GM19238 (cell line): ENCODE measurements at regions not wholly inside any gene's neighbourhood (a gene's known extent, or its start where the extent isn't known, plus 50 kb on each side); places are given as distances from the start of the nearest gene placed in this dataset.
"Not testable (repeated sequence)": the region's sequence is repeated elsewhere in the genome, so short reads cannot be mapped to it uniquely, and the experiment has no call there.

Experiments
- DNase-seq: peaks from one replicate; pipeline ENCODE4 v3.0.0; 2011; ENCODE audit warnings: low spot score; ENCODE audit not compliant: insufficient read length

GRCh38 chr17:33936764-33937163 lies 318.3 kb upstream of the CCL2 start:
- no peak for DNase-seq

GRCh38 chr17:33939959-33940358 lies 315.1 kb upstream of the CCL2 start:
- DNase-seq, result no peak

GRCh38 chr17:33940769-33941370 lies 314.2 kb upstream of the CCL2 start:
- DNase-seq, result no peak

- DNase-seq, result no peak
Measured at GRCh38 chr17:33941744-33942143, 313.3 kb upstream of the CCL2 start.

DNA sequence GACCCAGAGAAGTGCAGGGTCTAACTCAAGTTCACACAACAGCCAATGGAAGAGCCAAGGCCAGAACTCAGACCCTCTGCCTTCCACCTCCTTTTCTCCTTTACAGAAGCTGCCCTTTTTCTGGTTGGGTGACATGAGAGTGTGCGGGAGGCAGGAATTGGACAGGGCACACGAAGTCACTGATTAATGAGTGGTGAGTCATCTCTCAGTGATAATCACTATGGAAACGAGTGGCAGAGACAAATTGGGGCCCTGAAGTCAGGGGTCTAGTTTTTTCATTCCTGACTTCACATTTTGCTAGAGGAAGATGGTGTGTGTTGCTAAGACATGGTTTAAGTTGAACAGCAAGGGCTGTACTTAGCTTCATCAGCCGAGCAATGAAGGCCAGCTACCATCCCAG lies 312.7 kb upstream of the CCL2 start:
- DNase-seq, result no peak

GRCh38 chr17:33944412-33944811 lies 310.7 kb upstream of the CCL2 start:
- DNase-seq, result no peak

DNA sequence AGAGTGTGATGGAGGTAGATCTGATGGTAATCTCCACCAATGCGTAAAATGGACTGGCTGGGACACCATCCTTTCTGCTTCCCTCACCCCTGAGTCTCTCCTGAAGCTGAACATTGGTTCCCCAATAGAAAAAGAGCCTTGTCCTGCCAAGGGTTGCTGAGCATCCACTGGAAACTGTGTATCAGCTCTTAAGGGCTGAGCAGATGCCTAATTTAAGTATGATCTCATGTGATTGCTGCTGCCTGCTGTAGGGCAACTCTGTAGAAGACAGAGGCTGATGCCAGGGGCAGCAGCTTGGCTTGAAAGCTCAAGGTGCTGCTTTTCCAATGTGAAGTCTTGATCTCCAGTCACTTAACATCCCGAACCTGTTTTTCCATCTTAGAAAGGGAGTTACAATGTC lies 310.3 kb upstream of the CCL2 start:
- DNase-seq, result no peak

DNA sequence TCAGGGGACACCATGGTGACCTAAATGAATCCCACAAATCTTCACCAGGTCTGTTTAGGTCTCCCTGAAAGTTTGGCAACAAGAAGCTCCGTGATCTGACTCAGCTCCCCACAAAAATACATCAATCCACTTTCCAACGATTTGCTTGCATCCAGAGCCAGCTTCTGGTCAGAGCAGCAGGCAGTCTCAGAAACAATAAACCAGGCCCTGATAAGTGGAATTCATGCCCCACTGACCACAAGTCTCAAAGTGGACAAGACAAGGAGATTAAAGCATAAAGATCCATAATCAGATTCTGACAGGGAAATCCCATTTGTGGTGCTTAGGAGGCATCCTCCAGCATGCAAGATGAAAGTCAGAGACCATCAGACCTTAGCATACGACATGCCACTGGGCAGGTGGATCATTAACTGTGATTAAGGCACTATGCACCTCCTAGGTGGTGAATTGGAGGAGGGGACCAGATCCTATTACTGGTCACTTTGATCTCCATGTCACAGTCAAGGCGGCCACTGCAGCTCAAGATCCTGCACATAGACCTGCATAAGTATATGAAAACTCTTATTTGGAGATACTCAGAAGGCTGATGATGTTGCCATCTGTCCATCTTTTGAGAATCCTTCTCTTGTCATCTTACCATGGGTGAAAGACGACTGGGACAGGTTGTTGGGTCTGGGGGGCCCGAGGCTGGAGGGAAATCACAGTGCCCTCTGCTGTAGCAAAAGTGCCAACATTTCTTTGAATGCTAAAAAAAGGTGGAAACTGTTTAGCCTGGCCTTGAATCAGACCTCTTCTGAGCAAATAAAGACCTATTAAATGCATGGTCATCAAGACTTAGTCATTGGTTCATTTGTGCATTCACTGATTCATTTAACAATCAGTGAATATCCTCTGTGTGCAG lies 309.2 kb upstream of the CCL2 start:
- DNase-seq, result no peak

DNA sequence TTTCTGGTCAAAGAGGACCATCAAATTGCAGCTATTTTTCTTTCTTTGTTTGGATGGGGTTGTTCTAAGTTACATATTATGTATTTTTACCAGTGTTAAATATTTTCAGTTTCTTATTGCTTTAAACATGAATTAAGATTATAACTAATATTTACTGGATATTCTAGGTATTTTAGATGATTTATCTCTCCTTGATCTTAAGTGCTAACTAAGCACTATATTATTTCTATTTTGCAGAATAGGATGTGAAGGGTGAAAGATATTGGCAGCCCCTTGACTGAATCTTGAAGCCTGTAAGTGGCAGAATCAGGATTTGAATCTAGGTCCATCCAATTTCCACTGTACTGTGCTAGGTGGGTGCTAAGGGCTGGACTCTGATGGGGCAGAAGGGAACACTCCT lies 307.3 kb upstream of the CCL2 start:
- DNase-seq, result no peak

GRCh38 chr17:33948309-33948708 lies 306.8 kb upstream of the CCL2 start:
- no peak for DNase-seq

GRCh38 chr17:33949100-33949499 lies 306.0 kb upstream of the CCL2 start:
- no peak for DNase-seq

GRCh38 chr17:33950061-33950460 lies 305.0 kb upstream of the CCL2 start:
- DNase-seq, result no peak

GRCh38 chr17:33952425-33952824 lies 302.7 kb upstream of the CCL2 start:
- DNase-seq, result no peak

DNA sequence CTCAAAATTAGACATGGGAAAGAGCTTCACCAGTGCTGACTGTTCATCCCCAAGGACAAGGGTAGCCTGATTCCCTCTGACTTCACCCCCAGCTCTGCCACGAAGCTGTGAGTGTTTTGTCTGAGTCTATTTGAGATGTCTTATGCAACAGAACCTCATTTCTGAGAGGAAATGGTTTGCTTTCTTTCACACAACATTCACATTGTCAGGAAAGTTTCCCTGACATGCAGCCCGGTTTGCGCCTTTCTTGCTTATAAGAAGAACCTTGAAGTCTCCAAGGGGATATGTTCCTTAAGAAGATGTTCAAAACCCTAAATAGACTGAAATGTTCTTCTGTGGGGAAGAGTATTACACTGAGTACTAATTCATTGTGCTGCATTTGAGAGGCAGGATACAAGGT lies 300.5 kb upstream of the CCL2 start:
- DNase-seq, result no peak

GRCh38 chr17:33955461-33955860 lies 299.6 kb upstream of the CCL2 start:
- no peak for DNase-seq

DNA sequence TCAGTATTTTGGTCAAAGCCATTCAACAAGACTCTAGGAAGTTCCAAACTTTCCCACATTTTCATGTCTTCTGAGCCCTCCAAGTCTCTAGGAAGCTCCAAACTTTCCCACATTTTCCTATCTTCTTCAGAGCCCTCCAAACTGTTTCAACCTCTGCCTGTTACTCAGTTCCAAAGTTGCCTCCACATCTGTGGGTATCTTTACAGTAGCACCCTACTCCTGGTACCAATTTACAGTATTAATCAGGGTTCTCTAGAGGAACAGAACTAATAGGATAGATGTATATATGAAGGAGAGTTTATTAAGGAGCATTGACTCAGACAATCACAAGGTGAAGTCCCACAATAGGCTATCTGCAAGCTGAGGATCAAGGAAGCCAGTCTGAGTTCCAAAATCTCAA lies 296.0 kb upstream of the CCL2 start:
- DNase-seq, result not testable (repeated sequence)

GRCh38 chr17:33962857-33963655 lies 292.0 kb upstream of the CCL2 start:
- DNase-seq, result no peak

- peak; percentile 76 for DNase-seq
Measured at GRCh38 chr17:33964344-33964979, 290.6 kb upstream of the CCL2 start.

- no peak for DNase-seq
Measured at GRCh38 chr17:33966410-33967059, 288.6 kb upstream of the CCL2 start.

DNA sequence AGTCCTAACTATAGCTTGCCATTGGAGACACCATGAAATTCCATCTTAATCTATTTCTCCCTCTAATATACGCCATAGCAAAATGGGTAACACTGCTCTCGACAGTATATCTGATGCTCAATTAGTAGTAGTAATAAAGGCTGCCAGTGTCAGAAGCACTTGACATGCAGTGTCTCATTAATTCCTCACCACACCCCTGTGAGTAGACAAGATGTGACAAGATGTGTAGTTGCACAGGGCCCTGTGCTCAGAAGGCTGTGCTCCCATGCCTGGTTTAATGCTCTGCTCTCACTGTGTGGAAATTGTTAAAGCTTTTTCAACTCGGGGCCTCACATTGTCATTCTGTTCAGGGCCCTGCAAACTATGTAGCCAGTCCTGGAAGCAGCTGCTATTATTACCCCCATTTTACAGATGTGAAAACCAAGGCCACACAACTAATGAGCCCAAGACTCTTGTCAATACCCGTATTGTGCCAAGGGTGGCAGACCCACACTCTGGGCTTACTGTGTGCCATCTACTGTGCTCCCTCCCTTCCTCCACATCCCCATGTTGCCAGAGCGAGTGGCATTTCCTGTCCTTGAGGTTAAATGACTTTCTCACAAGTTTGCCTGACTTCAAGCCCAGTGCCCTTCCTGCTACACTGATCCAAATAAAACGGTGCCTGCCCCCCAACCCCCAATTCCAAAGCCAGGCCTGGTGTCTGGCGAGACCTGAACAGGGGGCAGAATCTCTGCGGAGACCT lies 287.3 kb upstream of the CCL2 start:
- DNase-seq, result no peak
